ENCODE measurements at regions not wholly inside any gene's neighbourhood (a gene's known extent, or its start where the extent isn't known, plus 50 kb on each side); places are given as distances from the start of the nearest gene placed in this dataset.

DNA sequence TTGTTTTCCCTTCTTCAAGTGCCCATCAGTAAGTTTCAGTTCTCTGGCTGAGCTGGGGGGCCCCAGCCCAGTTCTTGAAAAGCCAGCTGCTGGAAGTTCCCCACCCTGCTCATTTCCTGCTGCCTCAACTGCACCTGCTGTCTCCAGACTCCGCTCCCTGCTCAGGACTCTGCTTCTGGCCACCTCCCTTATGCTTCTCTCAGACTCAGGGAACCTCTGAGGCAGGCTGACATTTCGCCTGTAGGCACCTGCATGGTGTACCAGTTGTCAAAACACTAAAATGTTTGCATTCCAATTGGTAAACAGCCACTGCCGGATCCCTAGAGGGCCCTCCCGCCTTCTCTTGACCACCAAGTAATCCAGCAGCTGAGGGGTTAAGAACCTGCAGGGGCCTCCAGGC lies 136.5 kb upstream of the VRK1 start:
- TF ChIP-seq, protein P1, sequence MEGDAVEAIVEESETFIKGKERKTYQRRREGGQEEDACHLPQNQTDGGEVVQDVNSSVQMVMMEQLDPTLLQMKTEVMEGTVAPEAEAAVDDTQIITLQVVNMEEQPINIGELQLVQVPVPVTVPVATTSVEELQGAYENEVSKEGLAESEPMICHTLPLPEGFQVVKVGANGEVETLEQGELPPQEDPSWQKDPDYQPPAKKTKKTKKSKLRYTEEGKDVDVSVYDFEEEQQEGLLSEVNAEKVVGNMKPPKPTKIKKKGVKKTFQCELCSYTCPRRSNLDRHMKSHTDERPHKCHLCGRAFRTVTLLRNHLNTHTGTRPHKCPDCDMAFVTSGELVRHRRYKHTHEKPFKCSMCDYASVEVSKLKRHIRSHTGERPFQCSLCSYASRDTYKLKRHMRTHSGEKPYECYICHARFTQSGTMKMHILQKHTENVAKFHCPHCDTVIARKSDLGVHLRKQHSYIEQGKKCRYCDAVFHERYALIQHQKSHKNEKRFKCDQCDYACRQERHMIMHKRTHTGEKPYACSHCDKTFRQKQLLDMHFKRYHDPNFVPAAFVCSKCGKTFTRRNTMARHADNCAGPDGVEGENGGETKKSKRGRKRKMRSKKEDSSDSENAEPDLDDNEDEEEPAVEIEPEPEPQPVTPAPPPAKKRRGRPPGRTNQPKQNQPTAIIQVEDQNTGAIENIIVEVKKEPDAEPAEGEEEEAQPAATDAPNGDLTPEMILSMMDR (optimal IDR thresholded peaks at IDR 0.05 in 1 of 3, IDR thresholded peaks at IDR 0.05 in 1 of 3, conservative IDR thresholded peaks at IDR 0.05 in 1 of 3; ENCODE audit: extremely low read depth in 1 of 3, insufficient read depth in 2 of 3, low read length in 3 of 3): no peak
- no peak for TF ChIP-seq EZH2 (IDR thresholded peaks at IDR 0.05; ENCODE audit: low read length)

Measured in keratinocyte (primary cell).